ENCODE measurements at regions not wholly inside any gene's neighbourhood (a gene's known extent, or its start where the extent isn't known, plus 50 kb on each side); places are given as distances from the start of the nearest gene placed in this dataset.

DNA sequence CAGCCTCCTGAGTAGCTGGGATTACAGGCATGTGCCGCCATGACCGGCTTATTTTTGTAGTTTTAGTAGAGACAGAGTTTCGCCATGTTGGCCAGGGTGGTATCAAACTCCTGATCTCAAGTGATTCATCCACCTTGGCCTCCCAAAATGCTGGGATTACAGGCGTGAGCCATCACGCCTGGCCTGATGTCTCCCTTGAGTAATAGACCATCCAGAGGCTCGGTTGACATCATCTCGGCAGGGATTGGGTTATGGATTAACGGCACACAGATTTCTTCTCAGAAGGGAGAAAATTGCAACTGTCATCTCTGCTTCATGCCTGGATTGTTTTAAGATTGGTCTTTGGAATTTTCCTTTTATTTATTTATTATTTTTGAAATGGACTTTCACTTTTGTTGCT lies 239.2 kb upstream of the LARGE1 start:
- TF ChIP-seq CTCF (IDR thresholded peaks at IDR 0.05; ENCODE audit: insufficient read depth, low read length, poor library complexity, severe bottlenecking) (no peak), EZH2phosphoT487 (conservative IDR thresholded peaks at IDR 0.05; ENCODE audit: low read length) (no peak)

Measured in SU-DHL-6 (cell line).